ENCODE measurements at regions not wholly inside any gene's neighbourhood (a gene's known extent, or its start where the extent isn't known, plus 50 kb on each side); places are given as distances from the start of the nearest gene placed in this dataset.
A peak's percentile ranks its signal among the peaks of the same experiment; 100 is the strongest.

GRCh38 chr2:204332706-204333105, 212.6 kb upstream of the PARD3B start:
- no peak for DNase-seq

- DNase-seq = no peak
Measured at GRCh38 chr2:204333861-204334260, 211.4 kb upstream of the PARD3B start.

- peak; percentile 54 for DNase-seq
Measured at GRCh38 chr2:204335451-204336058, 209.7 kb upstream of the PARD3B start.

- peak; percentile 50 for DNase-seq
Measured at GRCh38 chr2:204336153-204336744, 209.0 kb upstream of the PARD3B start.

GRCh38 chr2:204337638-204338037, 207.6 kb upstream of the PARD3B start:
- no peak for DNase-seq

GRCh38 chr2:204339212-204339715, 206.0 kb upstream of the PARD3B start:
- no peak for DNase-seq

- no peak for DNase-seq
Measured at GRCh38 chr2:204340511-204340910, 204.8 kb upstream of the PARD3B start.

- DNase-seq = no peak
Measured at GRCh38 chr2:204341887-204342276, 203.4 kb upstream of the PARD3B start.

- DNase-seq = no peak
Measured at GRCh38 chr2:204343685-204344084, 201.6 kb upstream of the PARD3B start.

- no peak for DNase-seq
Measured at GRCh38 chr2:204344119-204344518, 201.2 kb upstream of the PARD3B start.

GRCh38 chr2:204346906-204347305, 198.4 kb upstream of the PARD3B start:
- no peak for DNase-seq

GRCh38 chr2:204353823-204354222, 191.5 kb upstream of the PARD3B start:
- no peak for DNase-seq

- no peak for DNase-seq
Measured at GRCh38 chr2:204354442-204354856, 190.8 kb upstream of the PARD3B start.

- no peak for DNase-seq
Measured at GRCh38 chr2:204355688-204356087, 189.6 kb upstream of the PARD3B start.

GRCh38 chr2:204356151-204356641, 189.1 kb upstream of the PARD3B start:
- DNase-seq = no peak

GRCh38 chr2:204357286-204357685, 188.0 kb upstream of the PARD3B start:
- peak; percentile 53 for DNase-seq

- DNase-seq = no peak
Measured at GRCh38 chr2:204359076-204359475, 186.2 kb upstream of the PARD3B start.

- DNase-seq = no peak
Measured at GRCh38 chr2:204360218-204361007, 184.9 kb upstream of the PARD3B start.

- no peak for DNase-seq
Measured at GRCh38 chr2:204361738-204362137, 183.5 kb upstream of the PARD3B start.

GRCh38 chr2:204362581-204362980, 182.7 kb upstream of the PARD3B start:
- DNase-seq = no peak

GRCh38 chr2:204363513-204363912, 181.8 kb upstream of the PARD3B start:
- DNase-seq = no peak

GRCh38 chr2:204364860-204365535, 180.3 kb upstream of the PARD3B start:
- peak; percentile 56 for DNase-seq

- DNase-seq = peak; percentile 61
Measured at GRCh38 chr2:204365811-204366210, 179.5 kb upstream of the PARD3B start.
